ENCODE measurements at regions not wholly inside any gene's neighbourhood (a gene's known extent, or its start where the extent isn't known, plus 50 kb on each side); places are given as distances from the start of the nearest gene placed in this dataset.

DNA sequence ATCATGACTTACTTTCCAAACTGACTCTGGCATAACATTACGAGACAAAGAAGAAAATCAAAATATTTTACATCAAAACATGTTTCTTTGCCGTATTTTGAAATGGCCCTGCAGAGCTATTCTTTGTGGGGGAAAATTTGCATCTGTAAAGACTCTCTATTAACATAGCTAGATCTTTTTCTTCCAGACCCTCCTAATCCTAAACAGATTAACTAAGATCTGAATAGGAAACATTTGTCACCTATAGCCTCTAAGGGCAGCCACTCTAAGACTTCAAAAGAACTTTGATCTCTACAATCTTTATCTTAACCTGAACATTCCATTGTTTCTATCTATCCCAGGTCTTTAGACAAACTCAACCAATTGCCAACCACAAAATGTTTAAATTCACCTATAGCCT lies 176.6 kb upstream of the CENPE start:
- TF ChIP-seq POLR2AphosphoS5 (IDR thresholded peaks at IDR 0.05; ENCODE audit: low read depth) (no peak), CREB1 (CRISPR knock-in tag; IDR thresholded peaks at IDR 0.05; ENCODE audit: low read depth) (no peak), EZH2 (IDR thresholded peaks at IDR 0.05; ENCODE audit: low read depth, unreplicated experiment) (no peak), EZH2phosphoT487 (IDR thresholded peaks at IDR 0.05; ENCODE audit: unreplicated experiment) (no peak), REST (IDR thresholded peaks at IDR 0.05; ENCODE audit: unreplicated experiment) (no peak), JUNB (IDR thresholded peaks at IDR 0.05; ENCODE audit: unreplicated experiment) (no peak), ZNF114 (CRISPR knock-in tag; IDR thresholded peaks at IDR 0.05) (no peak)
- TF ChIP-seq, protein P1, sequence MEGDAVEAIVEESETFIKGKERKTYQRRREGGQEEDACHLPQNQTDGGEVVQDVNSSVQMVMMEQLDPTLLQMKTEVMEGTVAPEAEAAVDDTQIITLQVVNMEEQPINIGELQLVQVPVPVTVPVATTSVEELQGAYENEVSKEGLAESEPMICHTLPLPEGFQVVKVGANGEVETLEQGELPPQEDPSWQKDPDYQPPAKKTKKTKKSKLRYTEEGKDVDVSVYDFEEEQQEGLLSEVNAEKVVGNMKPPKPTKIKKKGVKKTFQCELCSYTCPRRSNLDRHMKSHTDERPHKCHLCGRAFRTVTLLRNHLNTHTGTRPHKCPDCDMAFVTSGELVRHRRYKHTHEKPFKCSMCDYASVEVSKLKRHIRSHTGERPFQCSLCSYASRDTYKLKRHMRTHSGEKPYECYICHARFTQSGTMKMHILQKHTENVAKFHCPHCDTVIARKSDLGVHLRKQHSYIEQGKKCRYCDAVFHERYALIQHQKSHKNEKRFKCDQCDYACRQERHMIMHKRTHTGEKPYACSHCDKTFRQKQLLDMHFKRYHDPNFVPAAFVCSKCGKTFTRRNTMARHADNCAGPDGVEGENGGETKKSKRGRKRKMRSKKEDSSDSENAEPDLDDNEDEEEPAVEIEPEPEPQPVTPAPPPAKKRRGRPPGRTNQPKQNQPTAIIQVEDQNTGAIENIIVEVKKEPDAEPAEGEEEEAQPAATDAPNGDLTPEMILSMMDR (conservative IDR thresholded peaks at IDR 0.05; ENCODE audit: low read depth in 2 of 2): no peak
- TF ChIP-seq, protein P2, sequence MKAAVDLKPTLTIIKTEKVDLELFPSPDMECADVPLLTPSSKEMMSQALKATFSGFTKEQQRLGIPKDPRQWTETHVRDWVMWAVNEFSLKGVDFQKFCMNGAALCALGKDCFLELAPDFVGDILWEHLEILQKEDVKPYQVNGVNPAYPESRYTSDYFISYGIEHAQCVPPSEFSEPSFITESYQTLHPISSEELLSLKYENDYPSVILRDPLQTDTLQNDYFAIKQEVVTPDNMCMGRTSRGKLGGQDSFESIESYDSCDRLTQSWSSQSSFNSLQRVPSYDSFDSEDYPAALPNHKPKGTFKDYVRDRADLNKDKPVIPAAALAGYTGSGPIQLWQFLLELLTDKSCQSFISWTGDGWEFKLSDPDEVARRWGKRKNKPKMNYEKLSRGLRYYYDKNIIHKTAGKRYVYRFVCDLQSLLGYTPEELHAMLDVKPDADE (IDR thresholded peaks at IDR 0.05): no peak
